Gastrocnemius medialis (tissue), 4 donors: ENCODE measurements at regions not wholly inside any gene's neighbourhood (a gene's known extent, or its start where the extent isn't known, plus 50 kb on each side); places are given as distances from the start of the nearest gene placed in this dataset.

ENCODE experiments used
- POLR2A ChIP-seq, 2 donors: fragments of 450-650 bp; IDR thresholded peaks; one replicate each; pipeline ENCODE4 v1.6.1; 2017; ENCODE audit warnings: antibody characterized with exemption in 2 of 2, mild to moderate bottlenecking in 2 of 2, moderate library complexity in 2 of 2
- TF ChIP-seq, protein P1 (sequence below), 5 experiments: fragments of 450-650 bp in 3 of 5; fragments of 200-600 bp in 2 of 5; sonication (generic) in 2 of 5; IDR thresholded peaks in 4 of 5; conservative IDR thresholded peaks in 1 of 5; 1 replicate in 4 of 5; 2 replicates in 1 of 5; pipeline ENCODE4 v1.5.1; 2016 to 2019; ENCODE audit warnings: antibody characterized with exemption in 5 of 5, mild to moderate bottlenecking in 3 of 5, moderate library complexity in 3 of 5

DNA sequence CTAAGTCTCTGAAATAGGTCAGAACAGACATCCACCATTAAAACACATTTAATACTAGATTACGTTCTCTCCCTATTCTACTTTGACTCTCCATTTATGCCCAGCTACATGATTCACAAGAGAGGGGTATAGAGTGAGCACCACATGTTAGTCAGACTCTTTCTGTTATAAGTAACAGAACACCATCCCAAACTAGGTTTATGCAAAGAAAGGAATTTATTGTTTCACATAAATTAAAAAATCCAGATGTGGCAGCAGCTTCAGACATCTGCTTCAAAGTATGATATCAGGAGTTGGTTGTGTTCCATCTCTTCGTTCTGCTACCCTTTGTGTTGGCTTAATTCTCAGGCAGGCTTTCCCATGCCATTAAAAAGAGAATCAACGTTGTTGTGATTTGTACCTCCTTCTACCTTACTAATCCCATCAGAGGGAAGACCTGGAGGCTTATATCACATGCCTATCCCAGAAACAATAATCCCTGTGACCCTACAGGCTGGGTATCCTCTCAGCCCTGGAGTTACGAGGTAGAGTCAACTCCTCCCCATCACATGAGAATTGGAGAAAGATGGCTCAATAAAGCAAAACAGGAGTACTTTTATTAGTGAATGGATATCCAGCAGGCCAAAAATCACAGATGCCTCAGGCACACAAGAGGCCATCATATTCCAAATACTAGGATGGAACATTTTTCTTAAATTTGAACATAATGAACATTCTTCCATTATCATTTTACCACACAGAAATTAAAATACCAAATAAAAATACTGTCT, 163.2 kb downstream of the SLC7A11 start:
- TF ChIP-seq POLR2A (IDR thresholded peaks at IDR 0.05): no peak
- TF ChIP-seq, protein P1, sequence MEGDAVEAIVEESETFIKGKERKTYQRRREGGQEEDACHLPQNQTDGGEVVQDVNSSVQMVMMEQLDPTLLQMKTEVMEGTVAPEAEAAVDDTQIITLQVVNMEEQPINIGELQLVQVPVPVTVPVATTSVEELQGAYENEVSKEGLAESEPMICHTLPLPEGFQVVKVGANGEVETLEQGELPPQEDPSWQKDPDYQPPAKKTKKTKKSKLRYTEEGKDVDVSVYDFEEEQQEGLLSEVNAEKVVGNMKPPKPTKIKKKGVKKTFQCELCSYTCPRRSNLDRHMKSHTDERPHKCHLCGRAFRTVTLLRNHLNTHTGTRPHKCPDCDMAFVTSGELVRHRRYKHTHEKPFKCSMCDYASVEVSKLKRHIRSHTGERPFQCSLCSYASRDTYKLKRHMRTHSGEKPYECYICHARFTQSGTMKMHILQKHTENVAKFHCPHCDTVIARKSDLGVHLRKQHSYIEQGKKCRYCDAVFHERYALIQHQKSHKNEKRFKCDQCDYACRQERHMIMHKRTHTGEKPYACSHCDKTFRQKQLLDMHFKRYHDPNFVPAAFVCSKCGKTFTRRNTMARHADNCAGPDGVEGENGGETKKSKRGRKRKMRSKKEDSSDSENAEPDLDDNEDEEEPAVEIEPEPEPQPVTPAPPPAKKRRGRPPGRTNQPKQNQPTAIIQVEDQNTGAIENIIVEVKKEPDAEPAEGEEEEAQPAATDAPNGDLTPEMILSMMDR (IDR thresholded peaks at IDR 0.05 in 4 of 5, conservative IDR thresholded peaks at IDR 0.05 in 1 of 5): no peak
